ENCODE measurements at regions not wholly inside any gene's neighbourhood (a gene's known extent, or its start where the extent isn't known, plus 50 kb on each side); places are given as distances from the start of the nearest gene placed in this dataset.

- peak; percentile 98 for DNase-seq (ENCODE audit: low read depth)
- H3K4me3 ChIP-seq (ENCODE audit: low read depth, low read length) = no peak overlapping the region
- no peak for TF ChIP-seq CTCF (IDR thresholded peaks at IDR 0.05; ENCODE audit: insufficient read depth, low read length)
Measured at GRCh38 chr6:143579703-143580102, 68.2 kb upstream of the FUCA2 start.

GRCh38 chr6:143578054-143578453 is 66.5 kb upstream of the FUCA2 start:
- no peak for DNase-seq (ENCODE audit: low read depth)
- TF ChIP-seq CTCF (IDR thresholded peaks at IDR 0.05; ENCODE audit: insufficient read depth, low read length) = no peak

GRCh38 chr6:143575901-143576426 is 64.4 kb upstream of the FUCA2 start:
- no peak overlapping the region for H3K4me3 ChIP-seq (ENCODE audit: low read depth, low read length)
- TF ChIP-seq CTCF (IDR thresholded peaks at IDR 0.05; ENCODE audit: insufficient read depth, low read length) = no peak
- DNase-seq (ENCODE audit: low read depth) = peak; percentile 54

More at GRCh38 chr6:143578054-143578453, 66.5 kb upstream of the FUCA2 start:
- no peak overlapping the region for H3K4me3 ChIP-seq (ENCODE audit: low read depth, low read length)

GRCh38 chr6:143575440-143575839 is 63.9 kb upstream of the FUCA2 start:
- peak overlapping the region; percentile 36 for H3K4me3 ChIP-seq (ENCODE audit: low read depth, low read length)
- TF ChIP-seq CTCF (IDR thresholded peaks at IDR 0.05; ENCODE audit: insufficient read depth, low read length) = peak; percentile 86
- peak; percentile 92 for DNase-seq (ENCODE audit: low read depth)

- no peak for TF ChIP-seq CTCF (IDR thresholded peaks at IDR 0.05; ENCODE audit: insufficient read depth, low read length)
- DNase-seq (ENCODE audit: low read depth) = no peak
- no peak overlapping the region for H3K4me3 ChIP-seq (ENCODE audit: low read depth, low read length)
Measured at GRCh38 chr6:143570147-143570853, 58.8 kb upstream of the FUCA2 start.

GRCh38 chr6:143569040-143569439 is 57.5 kb upstream of the FUCA2 start:
- DNase-seq (ENCODE audit: low read depth) = no peak
- no peak for TF ChIP-seq CTCF (IDR thresholded peaks at IDR 0.05; ENCODE audit: insufficient read depth, low read length)

More at GRCh38 chr6:143569040-143569439, 57.5 kb upstream of the FUCA2 start:
- no peak overlapping the region for H3K4me3 ChIP-seq (ENCODE audit: low read depth, low read length)

Measured in fibroblast of the aortic adventitia (primary cell).